ENCODE measurements at regions not wholly inside any gene's neighbourhood (a gene's known extent, or its start where the extent isn't known, plus 50 kb on each side); places are given as distances from the start of the nearest gene placed in this dataset.

DNA sequence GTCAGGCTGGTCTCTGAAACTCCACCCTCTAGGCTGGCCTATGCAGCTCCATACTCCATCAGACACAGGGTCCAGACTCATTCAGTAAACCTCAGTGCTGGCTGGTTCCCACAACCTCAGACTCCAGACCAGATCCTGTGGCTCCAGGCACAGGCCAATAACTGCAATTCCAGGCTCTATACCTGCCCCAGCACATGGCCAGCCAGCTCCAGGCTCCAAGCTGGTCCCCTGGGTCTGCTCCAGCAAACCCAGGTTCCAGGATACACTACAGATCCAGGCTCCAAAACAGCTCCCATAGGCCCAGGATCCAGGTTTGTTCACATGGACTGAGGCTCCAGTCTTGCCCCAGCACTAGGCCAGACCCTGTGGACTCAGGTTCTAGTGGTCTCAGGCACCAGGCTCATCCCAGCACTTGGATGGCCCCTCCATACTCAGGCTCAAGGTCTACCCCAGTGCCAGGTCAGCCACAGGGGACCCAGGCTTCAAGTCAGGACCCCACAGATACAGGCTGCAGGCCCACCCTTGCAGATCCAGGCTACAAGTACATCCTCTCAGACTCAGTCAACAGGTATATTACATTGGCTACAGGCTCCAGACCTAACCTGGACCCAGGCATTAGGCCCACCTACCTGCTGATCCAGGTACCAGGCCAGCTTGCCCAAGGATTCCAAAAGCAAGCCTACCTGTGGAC is 117.6 kb upstream of the TMEM170B start:
- TF ChIP-seq, protein P1, sequence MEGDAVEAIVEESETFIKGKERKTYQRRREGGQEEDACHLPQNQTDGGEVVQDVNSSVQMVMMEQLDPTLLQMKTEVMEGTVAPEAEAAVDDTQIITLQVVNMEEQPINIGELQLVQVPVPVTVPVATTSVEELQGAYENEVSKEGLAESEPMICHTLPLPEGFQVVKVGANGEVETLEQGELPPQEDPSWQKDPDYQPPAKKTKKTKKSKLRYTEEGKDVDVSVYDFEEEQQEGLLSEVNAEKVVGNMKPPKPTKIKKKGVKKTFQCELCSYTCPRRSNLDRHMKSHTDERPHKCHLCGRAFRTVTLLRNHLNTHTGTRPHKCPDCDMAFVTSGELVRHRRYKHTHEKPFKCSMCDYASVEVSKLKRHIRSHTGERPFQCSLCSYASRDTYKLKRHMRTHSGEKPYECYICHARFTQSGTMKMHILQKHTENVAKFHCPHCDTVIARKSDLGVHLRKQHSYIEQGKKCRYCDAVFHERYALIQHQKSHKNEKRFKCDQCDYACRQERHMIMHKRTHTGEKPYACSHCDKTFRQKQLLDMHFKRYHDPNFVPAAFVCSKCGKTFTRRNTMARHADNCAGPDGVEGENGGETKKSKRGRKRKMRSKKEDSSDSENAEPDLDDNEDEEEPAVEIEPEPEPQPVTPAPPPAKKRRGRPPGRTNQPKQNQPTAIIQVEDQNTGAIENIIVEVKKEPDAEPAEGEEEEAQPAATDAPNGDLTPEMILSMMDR (IDR thresholded peaks at IDR 0.05): no peak
- no peak for TF ChIP-seq POLR2A (IDR thresholded peaks at IDR 0.05)
